HG02943 (cell line): ENCODE measurements at regions not wholly inside any gene's neighbourhood (a gene's known extent, or its start where the extent isn't known, plus 50 kb on each side); places are given as distances from the start of the nearest gene placed in this dataset.
"Not testable (repeated sequence)": the region's sequence is repeated elsewhere in the genome, so short reads cannot be mapped to it uniquely, and the experiment has no call there.

Source experiments
- ATAC-seq: cut with Tn5 transposase; IDR thresholded peaks from one replicate; pipeline ENCODE4 v1.9.1; 2021; ENCODE audit warnings: mild to moderate bottlenecking, low read depth, moderate library complexity; ENCODE audit not compliant: unreplicated experiment

DNA sequence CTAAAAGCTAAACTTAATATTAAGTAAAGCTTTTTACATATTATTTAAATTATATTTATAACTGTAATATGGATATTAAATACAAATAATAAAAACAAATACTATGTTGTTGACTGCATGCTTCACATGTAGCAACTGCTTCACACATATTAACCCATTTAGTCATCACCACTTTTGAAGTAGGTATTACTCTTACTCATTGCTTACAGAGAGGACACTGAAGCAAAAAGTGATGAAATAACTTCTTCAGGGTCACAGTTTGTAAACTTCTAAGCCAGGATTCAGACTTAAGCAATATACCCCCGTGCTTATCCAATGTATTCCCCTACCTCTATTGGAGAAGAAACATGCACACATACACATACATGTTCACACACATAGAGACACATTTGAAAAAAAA, 166.6 kb downstream of the DKK2 start:
- no peak for ATAC-seq

DNA sequence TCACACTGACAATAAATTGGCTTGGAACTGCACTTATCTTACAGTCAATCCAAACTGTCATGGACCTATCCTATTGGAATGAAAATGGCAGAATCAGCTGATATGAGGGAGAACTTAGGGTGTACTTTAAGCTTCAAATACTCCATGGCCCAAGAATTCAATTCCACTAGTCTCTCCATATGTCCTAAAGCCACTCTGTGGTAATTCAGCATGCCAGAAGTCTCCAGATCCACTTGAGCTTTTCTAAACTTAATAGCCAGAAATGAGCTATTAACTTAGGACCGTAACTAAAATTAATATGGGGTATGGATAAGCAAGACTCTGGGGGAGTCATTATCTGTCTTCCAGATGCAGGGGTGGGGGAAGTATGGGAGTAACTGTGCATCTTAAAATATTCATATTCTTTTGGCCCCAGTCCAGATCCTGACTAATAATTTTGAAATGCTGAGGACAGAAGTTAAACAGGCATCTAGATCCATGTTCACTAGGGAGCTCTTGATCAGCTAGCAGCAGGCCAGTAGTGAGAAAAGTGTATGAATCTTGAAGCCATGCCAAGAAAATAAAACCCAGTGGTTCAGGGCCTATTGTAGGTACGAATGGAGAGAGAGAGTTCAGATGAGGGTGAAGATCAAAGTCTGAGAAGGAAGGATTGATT, 167.6 kb downstream of the DKK2 start:
- ATAC-seq: no peak

DNA sequence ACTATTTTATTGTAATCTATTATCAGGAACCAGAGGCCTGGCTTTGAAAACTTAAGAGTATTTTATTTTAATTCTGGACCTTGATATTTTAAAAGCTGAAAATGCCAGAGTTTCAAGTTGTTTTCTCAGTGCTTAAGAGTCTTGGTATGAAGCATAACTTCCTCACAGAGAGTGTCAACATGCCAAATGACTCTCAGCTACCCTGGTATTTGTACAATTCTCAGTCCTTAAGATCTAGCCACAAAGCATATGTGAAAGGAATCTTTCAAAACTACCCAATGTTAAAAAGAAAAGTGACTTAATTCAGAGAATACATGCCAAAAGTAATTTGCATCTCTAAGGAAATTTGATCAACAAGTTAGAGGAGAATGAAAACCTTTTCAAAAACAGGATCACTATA, 171.9 kb downstream of the DKK2 start:
- ATAC-seq: no peak

DNA sequence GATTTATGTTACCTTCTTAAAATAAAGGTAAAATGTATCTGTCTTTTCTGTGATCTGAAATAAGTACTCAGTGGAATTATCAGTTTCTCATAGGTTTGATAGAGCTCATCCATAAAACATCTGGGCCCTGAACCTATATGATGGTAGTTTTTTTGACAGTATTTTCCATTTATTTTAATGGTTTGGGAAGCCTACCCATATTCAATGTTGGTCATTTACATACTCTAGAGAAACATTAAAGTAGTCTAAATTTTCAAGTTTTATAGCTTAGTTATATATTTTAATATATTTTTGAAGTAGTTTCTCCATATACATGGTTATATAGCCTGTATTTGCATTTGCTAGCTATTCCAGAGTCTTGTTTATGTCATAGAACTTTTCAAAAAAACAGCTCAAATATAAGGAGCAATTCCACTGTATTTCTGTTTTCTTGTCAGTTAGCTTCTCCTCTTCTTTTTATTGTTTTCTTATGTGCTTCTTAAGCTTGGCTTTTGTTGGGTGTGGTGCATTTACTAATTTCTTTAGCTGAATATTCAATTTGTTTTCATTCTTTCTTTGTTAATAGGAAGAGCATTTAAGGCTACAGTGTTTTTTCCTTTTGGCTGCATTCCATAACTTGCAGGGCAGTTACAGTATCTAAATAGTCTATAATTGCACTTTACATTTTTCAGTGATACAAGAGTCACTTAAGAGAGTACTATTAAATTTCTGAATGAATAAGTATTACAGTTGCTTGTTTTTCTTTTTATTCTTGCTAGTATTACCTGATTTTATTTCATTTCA, 181.4 kb downstream of the DKK2 start:
- ATAC-seq: no peak

DNA sequence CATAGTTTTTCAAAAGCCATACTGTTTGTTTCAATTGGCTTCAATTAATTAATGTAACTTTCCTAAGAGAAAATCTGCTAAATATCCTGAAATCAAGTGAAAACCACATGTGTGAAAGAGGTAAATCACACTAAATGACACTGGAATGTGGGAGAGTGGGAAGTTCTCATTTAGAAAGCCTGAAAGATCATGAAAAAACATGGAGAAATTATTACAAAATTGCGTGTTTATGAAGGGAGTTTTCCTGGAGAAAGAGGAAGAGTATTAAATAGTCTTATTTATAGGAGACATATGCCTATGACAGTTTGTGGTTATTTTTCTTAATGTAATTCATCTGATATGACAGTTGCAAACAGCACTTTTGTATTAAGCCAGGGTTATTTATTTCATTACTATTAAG, 183.7 kb downstream of the DKK2 start:
- no peak for ATAC-seq

DNA sequence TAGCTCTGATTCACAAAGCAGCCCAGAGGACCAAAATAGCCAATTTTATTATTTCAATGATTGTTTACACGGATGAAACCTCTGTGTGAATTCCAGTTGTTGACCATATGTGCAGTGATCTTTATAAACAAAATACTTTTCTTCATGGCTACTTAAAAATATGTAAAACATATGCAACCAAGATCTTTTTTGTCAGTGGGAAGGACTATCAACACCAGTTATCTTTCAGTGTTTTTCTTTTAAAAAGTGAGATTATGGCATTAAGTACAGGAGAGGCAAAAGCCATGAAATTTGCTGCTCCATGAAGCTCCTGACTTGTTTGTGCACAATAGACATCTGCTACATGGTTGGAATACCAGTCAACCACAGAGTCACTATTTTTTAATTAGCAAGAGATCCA, 184.4 kb downstream of the DKK2 start:
- ATAC-seq: no peak

DNA sequence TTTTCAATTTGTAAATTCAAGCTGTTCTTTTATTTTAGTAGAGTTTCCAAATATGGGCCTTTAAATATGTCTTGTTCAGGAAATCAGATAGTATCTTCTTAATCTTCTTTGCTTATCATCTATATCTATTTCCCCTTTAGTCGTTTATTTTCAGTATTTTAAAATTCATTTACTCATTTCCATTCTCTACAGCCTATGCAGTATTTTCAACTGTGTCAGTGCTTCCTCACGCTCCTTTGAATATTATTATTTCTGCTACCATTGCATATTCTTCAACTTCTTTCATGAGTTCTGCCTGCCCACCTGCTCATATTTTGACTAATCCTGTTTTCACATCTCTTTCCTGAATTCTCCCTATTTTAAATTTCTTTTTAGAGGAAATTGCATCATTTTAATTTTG, 185.4 kb downstream of the DKK2 start:
- no peak for ATAC-seq

DNA sequence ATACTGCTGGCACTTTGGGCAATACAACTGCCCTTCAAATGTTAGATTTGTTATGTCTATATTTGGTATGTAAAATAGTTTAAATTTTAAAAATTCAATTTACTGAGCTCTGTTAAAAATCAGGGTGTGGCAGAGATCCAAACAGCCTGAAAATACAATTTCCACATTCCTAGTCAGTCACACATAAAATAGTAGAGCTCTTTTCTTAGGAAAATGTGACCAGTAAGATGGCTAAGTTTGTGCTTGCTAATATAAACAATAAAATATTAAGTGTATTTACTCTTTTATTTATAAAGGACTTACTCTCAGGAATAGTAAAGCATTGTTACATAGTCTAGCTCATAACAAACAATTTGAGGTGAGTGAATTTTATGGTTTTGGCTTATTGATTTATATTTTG, 200.2 kb downstream of the DKK2 start:
- no peak for ATAC-seq

DNA sequence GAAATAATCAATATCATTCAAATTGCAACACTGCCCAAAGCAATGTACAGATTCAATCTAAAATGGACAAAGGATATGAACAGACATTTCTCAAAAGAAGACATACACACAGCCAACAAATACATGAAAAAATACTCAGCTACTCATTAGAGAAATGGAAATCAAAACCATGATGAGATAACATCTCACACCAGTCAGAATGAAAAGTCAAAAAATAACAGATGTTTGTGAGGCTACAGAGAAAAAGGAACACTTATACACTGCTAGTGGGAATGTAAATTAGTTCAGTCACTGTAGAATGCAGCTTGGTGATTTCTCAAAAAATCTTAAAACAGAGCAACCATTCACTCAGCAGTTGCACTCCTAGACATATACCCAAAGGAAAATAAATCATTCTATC, 205.2 kb downstream of the DKK2 start:
- no peak for ATAC-seq

DNA sequence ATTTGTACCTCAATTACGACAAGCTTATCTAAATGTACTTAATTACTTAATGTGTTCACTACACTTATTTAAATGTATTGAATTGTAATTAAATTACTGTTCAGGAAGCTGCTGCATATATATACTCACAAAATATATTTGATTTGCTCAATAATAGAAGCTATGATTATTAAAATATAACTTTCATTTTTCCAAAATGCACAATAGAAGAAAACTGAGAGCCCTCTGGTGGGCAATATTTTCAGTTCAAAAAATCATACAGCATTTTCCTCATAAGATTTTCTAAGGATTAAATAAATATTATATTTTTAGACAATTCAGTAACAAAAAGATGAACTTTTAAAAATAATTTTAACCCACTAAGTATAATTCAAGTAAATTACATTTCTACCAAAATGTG, 217.3 kb downstream of the DKK2 start:
- ATAC-seq: no peak

DNA sequence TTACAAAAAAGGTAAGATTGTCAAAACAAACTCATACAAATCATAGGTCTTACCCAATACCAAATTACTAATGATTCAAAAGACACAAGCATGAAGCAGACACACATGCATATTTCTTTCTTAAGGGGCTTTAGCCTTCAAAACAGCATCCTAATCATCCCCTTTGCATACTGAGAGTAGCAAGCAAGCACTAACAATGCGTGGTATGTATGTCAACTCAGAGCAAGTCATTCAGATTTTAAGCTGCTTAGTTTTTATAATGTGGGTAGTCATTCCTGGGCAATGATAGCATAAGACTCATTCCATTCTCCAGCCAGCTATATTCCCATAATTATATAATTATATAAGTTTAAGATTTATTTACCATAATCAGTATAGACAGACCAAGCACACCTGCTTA, 219.6 kb downstream of the DKK2 start:
- ATAC-seq: no peak

DNA sequence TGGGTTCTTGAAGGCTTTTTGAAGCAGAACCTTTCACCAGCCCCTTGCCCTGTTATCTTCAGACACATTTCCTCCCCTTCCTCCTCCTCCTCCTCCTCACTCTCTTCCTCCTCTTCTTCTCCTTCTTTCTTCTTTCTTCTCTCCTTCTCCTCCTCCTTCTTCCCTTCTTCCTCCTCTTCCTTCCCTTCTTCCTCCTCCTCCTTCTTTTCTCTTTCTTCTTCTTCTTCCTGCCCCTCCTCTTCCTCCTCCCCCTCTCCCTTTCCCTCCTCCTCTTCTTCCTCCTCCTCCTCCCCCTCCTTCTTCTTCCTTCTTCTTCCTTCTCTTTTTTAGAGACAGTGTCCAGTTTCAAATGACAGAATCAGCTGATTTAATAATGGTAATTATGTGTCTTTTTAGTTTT, 226.0 kb downstream of the DKK2 start:
- no peak for ATAC-seq

DNA sequence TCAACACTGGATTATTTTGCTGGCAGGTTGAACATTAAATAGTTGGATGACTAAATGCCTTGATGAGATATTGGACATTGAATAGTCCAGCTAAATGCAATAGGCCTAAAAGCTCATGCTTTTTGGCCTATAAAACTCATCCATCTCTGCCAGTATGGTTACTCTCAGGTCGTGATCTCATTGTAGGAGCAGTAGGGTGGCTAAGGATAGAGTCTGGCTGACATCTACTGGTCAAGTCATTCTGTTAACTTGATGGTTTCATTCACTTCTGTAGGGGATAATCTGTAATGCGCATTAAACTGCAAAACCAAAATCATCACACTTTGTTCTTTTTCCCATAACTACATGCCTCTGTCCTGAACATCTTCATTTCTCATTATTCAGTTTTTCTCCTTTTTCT, 227.0 kb downstream of the DKK2 start:
- no peak for ATAC-seq

DNA sequence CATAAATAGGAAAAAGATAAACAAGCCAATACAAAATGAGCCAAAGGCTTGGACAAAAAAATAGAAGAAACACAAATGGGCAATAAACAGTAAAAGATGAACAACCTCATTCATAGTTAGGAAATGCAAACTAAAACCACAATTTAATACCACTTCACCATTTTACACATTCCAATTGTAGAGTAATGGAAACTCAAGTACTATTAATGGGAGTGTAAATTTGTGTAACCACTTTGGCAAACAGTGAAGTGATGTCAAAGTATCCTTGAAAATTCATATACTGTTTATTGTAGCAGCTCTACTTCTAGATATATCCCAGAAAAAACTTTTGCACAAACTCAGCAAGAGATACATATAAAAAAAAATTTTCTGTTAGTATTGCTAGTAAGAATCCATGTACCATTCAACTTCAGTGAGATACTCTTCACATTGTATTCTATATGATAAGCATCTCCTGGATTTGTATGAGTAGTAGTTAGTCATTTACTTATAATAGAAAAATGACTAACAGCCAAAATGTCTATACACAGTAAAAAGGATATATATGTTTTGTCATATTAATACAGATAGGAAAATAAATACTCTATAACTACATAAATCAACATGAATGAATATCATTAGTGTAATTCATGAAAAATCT, 229.8 kb downstream of the DKK2 start:
- ATAC-seq: no peak

DNA sequence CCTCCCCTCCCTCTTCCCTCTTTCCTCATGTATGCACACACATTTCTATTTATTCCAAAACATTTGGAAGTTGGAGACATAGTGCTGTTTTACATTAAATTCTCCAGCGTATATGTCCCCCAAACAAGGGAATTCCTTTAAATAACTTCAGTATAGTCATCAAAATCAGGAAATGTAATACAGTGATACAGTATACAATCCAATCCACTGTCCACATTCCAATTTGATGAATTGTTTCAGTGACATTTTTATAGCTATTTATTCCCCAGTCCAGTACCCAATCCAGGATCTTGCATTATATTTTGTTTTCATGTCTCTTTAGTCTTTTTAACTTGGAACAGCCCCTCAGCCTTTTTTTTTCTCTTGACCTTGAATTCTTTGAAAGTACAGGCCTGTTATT, 233.0 kb downstream of the DKK2 start:
- ATAC-seq: no peak

DNA sequence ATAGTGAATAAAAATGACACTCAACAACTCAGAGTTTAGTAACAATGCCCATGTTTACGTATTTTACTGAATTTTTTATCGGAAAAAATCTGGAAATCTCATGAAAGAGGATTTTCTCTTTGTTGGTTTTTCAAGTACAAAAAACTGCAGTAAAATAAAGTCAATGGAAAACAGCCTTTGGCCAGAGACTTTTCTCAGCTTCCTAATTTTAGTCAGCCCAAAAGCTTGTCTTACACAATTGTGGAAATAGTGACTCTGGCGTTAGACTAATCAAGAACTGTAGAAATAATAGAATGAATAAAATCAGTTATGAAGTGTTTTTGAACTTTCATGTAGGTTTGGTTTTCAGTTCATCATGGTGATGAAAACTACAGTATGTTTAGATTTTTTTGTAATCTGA, 234.7 kb downstream of the DKK2 start:
- no peak for ATAC-seq

DNA sequence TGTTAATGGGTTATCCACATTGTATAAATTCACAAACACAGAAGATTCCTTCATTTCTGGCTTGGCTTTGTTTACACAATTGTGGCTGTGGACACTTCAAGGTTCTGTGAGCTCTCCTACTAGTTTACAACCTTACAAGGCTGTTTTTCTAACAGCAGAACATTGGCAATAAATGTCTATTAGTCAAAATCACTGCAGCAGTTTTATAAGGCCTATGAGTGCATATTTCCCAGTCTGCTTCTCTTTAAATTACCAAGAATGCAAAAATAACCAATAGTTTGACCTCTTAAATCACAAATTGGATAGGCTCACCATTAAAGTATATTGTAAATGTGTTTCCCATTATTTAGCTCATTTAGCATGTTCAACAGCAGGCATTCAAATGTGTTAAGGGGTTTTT, 239.2 kb downstream of the DKK2 start:
- ATAC-seq: no peak

DNA sequence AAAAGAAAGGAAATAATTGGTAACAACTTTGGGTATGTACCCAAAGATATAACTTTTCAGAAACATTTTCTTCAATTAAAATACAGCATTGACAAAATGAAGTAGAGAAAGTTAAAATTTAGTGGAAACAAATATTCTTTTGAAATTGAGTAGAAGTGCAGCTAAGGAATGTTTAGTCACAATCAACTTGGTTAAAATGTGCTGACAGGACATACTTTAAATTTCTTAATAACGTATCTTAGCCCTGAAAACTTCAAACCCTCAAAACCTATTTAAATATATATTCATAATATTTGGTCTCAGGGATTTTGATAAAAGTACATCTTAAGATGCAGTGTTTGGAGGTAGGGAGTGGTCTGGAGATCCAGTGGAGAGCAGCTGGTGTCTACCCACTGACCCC, 240.8 kb downstream of the DKK2 start:
- no peak for ATAC-seq

DNA sequence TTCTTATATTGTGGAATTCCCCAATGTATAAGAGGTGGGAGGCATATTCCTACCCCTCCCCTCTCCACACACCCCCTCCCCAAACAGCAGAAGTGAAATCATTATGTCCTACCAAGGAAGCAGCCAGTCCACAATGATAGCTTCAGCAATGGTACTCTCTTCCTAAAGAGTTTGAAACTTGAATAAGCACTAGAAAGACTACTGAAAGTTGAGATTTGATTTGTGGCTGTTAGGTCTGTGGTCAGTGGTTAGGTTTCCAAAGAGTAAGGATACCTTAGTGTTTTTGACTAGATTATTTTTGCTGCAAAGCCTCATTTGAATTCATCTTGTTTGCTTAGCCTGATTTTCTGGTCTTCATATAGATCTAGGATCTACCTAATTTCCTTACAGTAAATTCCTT, 242.2 kb downstream of the DKK2 start:
- ATAC-seq: no peak

DNA sequence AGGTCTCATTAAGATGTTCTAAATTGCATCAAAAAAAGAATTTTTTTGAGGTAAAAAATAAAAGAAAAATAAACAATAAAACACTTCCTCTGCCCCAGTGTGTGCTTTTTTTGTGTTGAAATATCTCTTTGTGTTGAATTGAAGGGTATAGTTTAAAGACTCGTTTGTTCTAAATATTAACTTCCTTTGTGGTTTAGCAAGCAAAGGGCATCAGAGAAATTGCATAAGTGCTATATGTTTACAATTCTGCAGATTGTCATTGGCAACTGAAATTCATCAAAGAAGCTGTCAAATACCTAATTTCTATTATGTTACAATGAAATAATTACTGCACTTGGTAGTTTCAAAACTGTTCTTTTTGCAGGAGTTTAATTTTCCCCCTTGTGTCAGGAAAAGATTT, 260.5 kb downstream of the DKK2 start:
- ATAC-seq: no peak

DNA sequence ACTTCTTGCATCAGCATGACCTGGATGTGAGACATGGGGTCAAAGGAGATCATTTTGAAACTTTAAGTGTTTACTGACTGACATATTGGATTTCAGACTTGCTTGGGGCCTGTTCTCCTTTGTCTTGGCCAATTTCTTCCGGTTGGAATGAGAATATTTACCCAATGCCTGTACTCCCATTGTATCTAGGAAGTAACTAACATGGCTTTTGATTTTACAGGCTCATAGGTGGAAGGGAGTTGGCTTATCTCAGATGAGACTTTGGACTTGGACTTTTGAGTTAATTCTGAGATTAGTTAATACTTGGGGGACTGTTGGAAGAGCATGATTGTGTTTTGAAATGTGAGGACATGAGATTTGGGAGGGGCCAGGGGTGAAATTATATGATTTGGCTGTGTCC, 262.1 kb downstream of the DKK2 start:
- not testable (repeated sequence) for ATAC-seq
